Kidney (tissue), 13 donors: ENCODE measurements at regions not wholly inside any gene's neighbourhood (a gene's known extent, or its start where the extent isn't known, plus 50 kb on each side); places are given as distances from the start of the nearest gene placed in this dataset.

Experiments
- DNase-seq, 5 donors: peaks; one replicate each; pipeline ENCODE4 v3.0.0-alpha.2; 2013 to 2020
- FAIRE-seq: peaks from 2 replicates; lab custom pipeline; 2012; peaks lifted over from hg19 to GRCh38; lab: Jason Lieb, UNC
- H3K27ac ChIP-seq, 2 donors: one replicate each; pipeline ENCODE4 v1.7.0; 2013; ENCODE audit warnings: low read depth in 2 of 2, low read length in 2 of 2, inconsistent platforms in 1 of 2
- H3K27me3 ChIP-seq: one replicate; pipeline ENCODE4 v1.7.1; 2013; ENCODE audit warnings: low read length, inconsistent platforms; ENCODE audit not compliant: control insufficient read depth, insufficient read depth
- H3K36me3 ChIP-seq, 3 donors: one replicate each; pipeline versions ENCODE4 v1.7.0 to v1.7.1; 2013; ENCODE audit warnings: low read length in 3 of 3, control low read depth in 1 of 3, inconsistent platforms in 1 of 3; ENCODE audit not compliant: insufficient read depth in 3 of 3, control insufficient read depth in 2 of 3
- H3K4me1 ChIP-seq, 3 donors: one replicate each; pipeline versions ENCODE4 v1.7.0 to v1.7.1; 2013; ENCODE audit warnings: low read length in 3 of 3, inconsistent platforms in 1 of 3, low read depth in 1 of 3; ENCODE audit not compliant: control insufficient read depth in 2 of 3, insufficient read depth in 2 of 3
- H3K4me3 ChIP-seq, 3 donors: one replicate each; pipeline versions ENCODE4 v1.7.0 to v1.8.1; 2013; ENCODE audit warnings: low read length in 3 of 3, control low read depth in 1 of 3, inconsistent platforms in 1 of 3
- H3K9ac ChIP-seq, 3 donors: one replicate each; pipeline versions ENCODE4 v1.7.0 to v1.7.1; 2013; ENCODE audit warnings: low read length in 3 of 3, control low read depth in 1 of 3, inconsistent platforms in 1 of 3
- H3K9me3 ChIP-seq, 3 donors: one replicate each; pipeline versions ENCODE4 v1.7.0 to v1.7.1; 2013; ENCODE audit warnings: low read length in 3 of 3, control low read depth in 1 of 3, inconsistent platforms in 1 of 3; ENCODE audit not compliant: control insufficient read depth in 2 of 3, insufficient read depth in 1 of 3
- CTCF ChIP-seq: IDR thresholded peaks from 3 replicates; pipeline ENCODE4 v1.5.1; 2012; ENCODE audit warnings: mild to moderate bottlenecking, moderate library complexity, borderline replicate concordance; ENCODE audit not compliant: insufficient read depth; ENCODE audit errors: extremely low read depth
- intact Hi-C: fragments of 100-400 bp; cut with DNase I; formaldehyde crosslinking; loops from one replicate; pipeline ENCODE4 v1.11.1; 2022
- donor health status: control.
- donor health status: control.
- donor health status: control.
- donor health status: control.
- donor health status: control.
- donor health status: DM: yes; HTN: yes; CAD: no.
- donor health status: Normal renal cell carcinoma (clear cell type).

GRCh38 chr15:95492388-95493070 lies 838.0 kb upstream of the NR2F2 start:
- no peak for TF ChIP-seq CTCF
- no peak overlapping the region for H3K4me3 ChIP-seq
- H3K27me3 ChIP-seq = no peaks in the 10 kb centered on the region
- H3K27ac ChIP-seq = no peak overlapping the region
- FAIRE-seq (no peak), DNase-seq (peak in 2 of 5 donors; percentile 38 to 45)
- no peaks in the 10 kb centered on the region for H3K9me3 ChIP-seq
- H3K9ac ChIP-seq = no peak overlapping the region
- intact Hi-C loops = no loop called here
- H3K4me1 ChIP-seq = no peaks in the 10 kb centered on the region
- no peaks in the 10 kb centered on the region for H3K36me3 ChIP-seq

GRCh38 chr15:95494971-95495541 lies 835.4 kb upstream of the NR2F2 start:
- peak in 3 of 5 donors; percentile 16 to 48 (median 37) for DNase-seq
- no peak for TF ChIP-seq CTCF
- Histone ChIP-seq H3K9me3 (no peaks in the 10 kb centered on the region), H3K4me3 (no peak overlapping the region), H3K9ac (no peak overlapping the region), H3K4me1 (no peaks in the 10 kb centered on the region), H3K27me3 (no peaks in the 10 kb centered on the region), H3K36me3 (no peaks in the 10 kb centered on the region), H3K27ac (no peak overlapping the region)
- intact Hi-C loops = no loop called here
- no peak for FAIRE-seq

- DNase-seq (peak in 3 of 5 donors; percentile 26 to 79 (median 67)), FAIRE-seq (no peak)
- no peak for TF ChIP-seq CTCF
- intact Hi-C loops = no loop called here
- no peaks in the 10 kb centered on the region for H3K4me1 ChIP-seq
- no peaks in the 10 kb centered on the region for H3K9me3 ChIP-seq
- no peaks in the 10 kb centered on the region for H3K27me3 ChIP-seq
- no peaks in the 10 kb centered on the region for H3K36me3 ChIP-seq
- no peak overlapping the region for H3K4me3 ChIP-seq
- no peak overlapping the region for H3K9ac ChIP-seq
- H3K27ac ChIP-seq = no peak overlapping the region
Measured at GRCh38 chr15:95497634-95498033, 832.9 kb upstream of the NR2F2 start.
